C4-2B (cell line): ENCODE measurements at regions not wholly inside any gene's neighbourhood (a gene's known extent, or its start where the extent isn't known, plus 50 kb on each side); places are given as distances from the start of the nearest gene placed in this dataset.

Experiments used
- H3K27ac ChIP-seq: fragments of 450-650 bp; 2 replicates; pipeline ENCODE4 v1.5.1; 2017
- ZFX ChIP-seq: fragments of 450-650 bp; IDR thresholded peaks from 2 replicates; pipeline ENCODE4 v1.6.1; 2017
- TF ChIP-seq, protein P1 (sequence below): fragments of 450-650 bp; conservative IDR thresholded peaks from 2 replicates; pipeline ENCODE4 v1.5.1; 2017; ENCODE audit warnings: mild to moderate bottlenecking

DNA sequence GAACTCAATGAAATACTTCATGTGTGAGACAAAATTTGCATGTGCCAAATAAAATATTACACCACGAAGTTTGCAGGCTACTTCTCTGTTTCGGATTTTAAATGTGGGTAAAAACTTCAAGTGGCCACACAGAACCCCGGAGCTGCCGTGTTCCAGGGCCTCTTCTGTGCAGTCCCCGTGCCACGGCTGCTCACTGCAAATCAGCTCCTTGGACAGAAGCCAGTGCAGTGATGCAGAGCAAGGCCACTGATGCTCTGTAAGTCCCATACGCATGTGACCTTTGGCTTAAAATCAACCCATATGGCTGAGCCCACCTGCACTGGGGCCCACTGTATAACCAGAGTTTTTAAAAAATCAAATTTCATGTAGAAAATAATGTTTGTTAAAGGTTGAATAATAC, 1309.4 kb downstream of the TBC1D22A start:
- TF ChIP-seq ZFX = no peak
- TF ChIP-seq, protein P1, sequence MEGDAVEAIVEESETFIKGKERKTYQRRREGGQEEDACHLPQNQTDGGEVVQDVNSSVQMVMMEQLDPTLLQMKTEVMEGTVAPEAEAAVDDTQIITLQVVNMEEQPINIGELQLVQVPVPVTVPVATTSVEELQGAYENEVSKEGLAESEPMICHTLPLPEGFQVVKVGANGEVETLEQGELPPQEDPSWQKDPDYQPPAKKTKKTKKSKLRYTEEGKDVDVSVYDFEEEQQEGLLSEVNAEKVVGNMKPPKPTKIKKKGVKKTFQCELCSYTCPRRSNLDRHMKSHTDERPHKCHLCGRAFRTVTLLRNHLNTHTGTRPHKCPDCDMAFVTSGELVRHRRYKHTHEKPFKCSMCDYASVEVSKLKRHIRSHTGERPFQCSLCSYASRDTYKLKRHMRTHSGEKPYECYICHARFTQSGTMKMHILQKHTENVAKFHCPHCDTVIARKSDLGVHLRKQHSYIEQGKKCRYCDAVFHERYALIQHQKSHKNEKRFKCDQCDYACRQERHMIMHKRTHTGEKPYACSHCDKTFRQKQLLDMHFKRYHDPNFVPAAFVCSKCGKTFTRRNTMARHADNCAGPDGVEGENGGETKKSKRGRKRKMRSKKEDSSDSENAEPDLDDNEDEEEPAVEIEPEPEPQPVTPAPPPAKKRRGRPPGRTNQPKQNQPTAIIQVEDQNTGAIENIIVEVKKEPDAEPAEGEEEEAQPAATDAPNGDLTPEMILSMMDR = no peak
- no peak overlapping the region for H3K27ac ChIP-seq

DNA sequence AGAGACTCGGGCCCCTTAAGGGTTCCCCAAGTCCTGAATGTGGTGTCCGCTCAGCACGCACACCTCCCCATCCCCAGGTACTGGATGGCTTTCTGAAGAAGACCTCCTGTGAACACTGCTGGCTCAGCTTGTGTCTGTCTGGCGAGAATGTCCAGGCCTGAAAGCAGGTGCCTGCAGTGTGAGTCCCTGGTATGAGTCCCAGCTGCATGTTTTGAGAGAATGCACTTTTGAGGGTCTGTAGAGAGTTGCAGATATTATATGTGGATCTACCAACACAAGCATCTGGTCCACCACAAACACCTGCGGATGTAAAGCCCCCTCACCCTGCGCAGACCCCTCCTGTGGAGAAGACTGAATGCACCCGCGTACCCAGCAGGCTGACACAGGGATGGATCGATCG, 1308.9 kb downstream of the TBC1D22A start:
- TF ChIP-seq, protein P1 = no peak
- no peak for TF ChIP-seq ZFX
- H3K27ac ChIP-seq = no peak overlapping the region

DNA sequence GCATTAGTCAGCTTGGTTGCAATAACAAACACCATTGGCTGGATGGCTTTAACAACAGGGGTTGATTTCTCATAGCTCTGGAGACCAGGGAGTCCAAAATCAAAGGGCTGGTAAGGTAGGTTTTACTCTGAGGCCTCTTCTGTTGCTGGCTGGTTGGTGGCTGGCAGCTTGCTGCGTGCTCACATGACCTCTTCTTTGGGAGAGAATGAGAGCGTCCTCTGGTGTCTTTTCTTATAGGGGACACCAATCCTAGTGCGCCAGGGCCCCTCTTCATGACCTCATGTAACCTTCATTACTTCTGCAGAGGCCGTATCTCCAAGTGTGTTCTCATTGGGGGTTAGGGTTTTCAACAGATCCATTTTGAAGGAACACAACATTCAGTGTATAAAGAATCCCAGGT, 1308.3 kb downstream of the TBC1D22A start:
- TF ChIP-seq, protein P1 = no peak
- TF ChIP-seq ZFX = no peak
- H3K27ac ChIP-seq = no peak overlapping the region

DNA sequence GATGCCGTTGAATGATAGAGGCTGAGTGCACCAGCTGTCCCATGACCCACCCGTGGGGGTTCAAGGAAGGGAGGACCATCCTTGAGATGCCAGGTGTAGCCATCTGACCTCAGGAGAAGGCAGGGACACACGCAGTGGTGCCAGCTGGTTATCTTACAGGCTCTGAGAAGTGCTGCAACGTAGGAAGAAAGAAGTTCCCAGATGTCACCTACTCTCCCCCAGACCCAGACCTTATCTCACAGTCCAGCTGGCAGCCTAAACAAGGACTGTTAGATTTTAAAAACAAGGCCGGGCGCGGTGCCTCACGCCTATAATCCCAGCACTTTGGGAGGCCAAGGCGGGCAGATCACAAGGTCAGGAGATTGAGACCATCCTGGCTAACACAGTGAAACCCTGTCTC, 1307.6 kb downstream of the TBC1D22A start:
- no peak overlapping the region for H3K27ac ChIP-seq
- TF ChIP-seq, protein P1 = no peak
- TF ChIP-seq ZFX = no peak

DNA sequence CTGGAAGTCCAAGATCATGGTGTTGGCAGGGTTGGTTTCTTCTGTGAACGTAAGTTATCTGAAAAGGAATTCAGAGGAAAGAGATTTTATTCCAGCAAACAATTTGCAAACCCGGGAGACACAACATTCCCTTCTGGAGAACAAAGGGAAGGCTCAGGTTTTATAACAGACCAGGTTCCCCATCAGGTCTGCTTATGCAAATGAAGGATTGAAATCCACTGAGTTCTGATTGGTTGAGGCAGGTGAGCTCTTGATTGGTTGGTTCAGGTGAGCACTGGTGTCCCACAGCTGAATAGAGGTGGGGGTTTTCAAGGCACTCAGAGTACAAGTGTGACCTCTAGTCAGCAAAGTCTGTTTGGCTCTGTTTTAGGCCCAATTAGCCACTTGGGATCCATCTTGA, 1306.8 kb downstream of the TBC1D22A start:
- H3K27ac ChIP-seq = no peak overlapping the region
- TF ChIP-seq ZFX = no peak
- TF ChIP-seq, protein P1 = no peak

DNA sequence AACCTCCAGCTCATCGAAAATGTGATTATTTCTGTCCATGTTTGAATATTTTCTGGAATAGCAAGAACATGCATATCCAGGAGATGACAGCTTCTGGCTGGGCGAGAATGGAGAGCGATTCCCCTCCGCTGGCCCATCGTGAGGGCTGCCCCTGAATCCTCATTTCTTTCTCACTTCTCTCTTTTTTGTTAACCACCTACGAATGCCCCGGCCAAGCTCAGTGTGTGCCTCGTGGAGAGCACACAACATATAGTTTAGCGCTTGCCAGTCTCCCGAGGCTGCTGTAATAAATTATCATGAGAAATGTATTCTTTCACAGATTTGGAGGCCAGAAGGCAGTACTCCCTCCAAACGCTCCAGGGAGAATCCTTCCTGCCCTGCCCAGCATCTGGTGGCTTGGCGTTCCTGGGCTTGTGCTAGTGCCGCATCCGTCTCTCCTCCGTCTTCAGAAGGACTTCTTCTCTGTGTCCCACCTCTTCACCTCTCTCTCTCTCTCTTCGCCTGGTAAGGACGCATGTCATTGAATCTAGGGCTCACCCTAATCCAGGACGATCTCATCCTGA, 1306.0 kb downstream of the TBC1D22A start:
- H3K27ac ChIP-seq = no peak overlapping the region
- TF ChIP-seq, protein P1 = no peak
- TF ChIP-seq ZFX = no peak

DNA sequence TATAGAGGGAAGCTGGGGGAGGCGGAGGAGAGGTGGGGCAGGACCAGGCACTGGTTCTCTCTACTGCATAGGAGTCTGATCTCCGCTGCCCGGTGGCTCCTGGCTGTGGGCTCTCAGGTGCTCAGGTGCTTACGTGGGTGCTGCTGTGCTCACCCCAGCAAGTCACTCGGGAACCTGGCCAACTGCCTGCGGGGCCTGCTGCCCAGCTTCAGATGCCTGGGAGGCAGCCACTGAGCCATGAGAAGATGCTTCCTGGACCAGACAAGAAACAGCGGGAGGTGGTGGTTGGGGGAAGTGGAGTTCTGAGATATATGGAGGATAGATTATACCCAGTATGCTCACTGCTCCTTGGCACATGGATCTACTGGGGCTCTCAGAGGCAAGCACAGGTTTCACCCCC, 1303.4 kb downstream of the TBC1D22A start:
- H3K27ac ChIP-seq = no peak overlapping the region
- TF ChIP-seq ZFX = no peak
- TF ChIP-seq, protein P1 = no peak
